SH-SY5Y (cell line): ENCODE measurements at regions not wholly inside any gene's neighbourhood (a gene's known extent, or its start where the extent isn't known, plus 50 kb on each side); places are given as distances from the start of the nearest gene placed in this dataset.

Experiments used
- GATA2 ChIP-seq: IDR thresholded peaks from 2 replicates; pipeline ENCODE4 v1.6.1; 2011; ENCODE audit warnings: mild to moderate bottlenecking, low read depth, low read length
- GATA3 ChIP-seq: IDR thresholded peaks from 2 replicates; pipeline ENCODE4 v1.6.1; 2011; ENCODE audit warnings: low read depth, mild to moderate bottlenecking, low read length, moderate library complexity

- TF ChIP-seq GATA3 (no peak), GATA2 (no peak)
Observed at GRCh38 chr15:62649793-62650420, 392.6 kb upstream of the TPM1 start.
